Glutamatergic neuron (in vitro differentiated cells): ENCODE measurements at regions not wholly inside any gene's neighbourhood (a gene's known extent, or its start where the extent isn't known, plus 50 kb on each side); places are given as distances from the start of the nearest gene placed in this dataset.

Experiments used
- DNase-seq: peaks from one replicate; pipeline ENCODE4 v3.0.0; 2022
- H3K27ac Mint-ChIP-seq: one replicate; pipeline ENCODE4 v1.8.0; 2020; ENCODE audit warnings: mild to moderate bottlenecking, mixed read lengths, inconsistent platforms; ENCODE audit not compliant: unreplicated experiment
- H3K27me3 Mint-ChIP-seq: one replicate; pipeline ENCODE4 v1.8.0; 2020; ENCODE audit warnings: mild to moderate bottlenecking, moderate library complexity, mixed read lengths, inconsistent platforms; ENCODE audit not compliant: unreplicated experiment
- H3K36me3 Mint-ChIP-seq: one replicate; pipeline ENCODE4 v1.8.0; 2020; ENCODE audit warnings: mild to moderate bottlenecking, mixed read lengths, inconsistent platforms; ENCODE audit not compliant: unreplicated experiment
- H3K4me1 Mint-ChIP-seq: one replicate; pipeline ENCODE4 v1.8.0; 2020; ENCODE audit warnings: mild to moderate bottlenecking, low read depth, mixed read lengths, inconsistent platforms; ENCODE audit not compliant: unreplicated experiment
- H3K4me3 Mint-ChIP-seq: one replicate; pipeline ENCODE4 v1.8.0; 2020; ENCODE audit warnings: mild to moderate bottlenecking, mixed read lengths, inconsistent platforms; ENCODE audit not compliant: unreplicated experiment
- H3K9me3 Mint-ChIP-seq: one replicate; pipeline ENCODE4 v1.8.0; 2020; ENCODE audit warnings: mild to moderate bottlenecking, moderate library complexity, mixed read lengths, inconsistent platforms; ENCODE audit not compliant: unreplicated experiment
- TF ChIP-seq, protein P1 (sequence below): fragments of 200-600 bp; sonication (generic); IDR thresholded peaks from one replicate; pipeline ENCODE4 v1.5.0; 2021; ENCODE audit not compliant: partially characterized antibody, unreplicated experiment

DNA sequence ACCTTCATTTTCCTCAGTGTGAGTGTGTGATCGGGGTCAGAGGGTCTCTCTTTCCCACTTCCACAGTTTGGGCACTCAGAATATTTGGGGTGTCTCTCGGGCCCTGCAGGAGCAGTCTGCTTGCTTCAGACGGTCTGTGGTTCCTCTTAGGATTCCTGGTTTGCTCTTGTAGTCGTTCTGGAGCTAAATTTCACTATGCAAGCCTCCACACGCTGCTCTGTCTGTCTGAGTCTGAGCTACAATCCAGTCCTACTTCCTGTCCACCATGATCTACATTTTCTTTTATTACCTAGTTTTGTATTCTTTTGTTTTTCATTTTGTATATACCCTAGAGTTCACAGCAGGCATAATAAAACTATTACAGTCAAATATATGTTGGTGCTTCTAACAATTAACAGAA lies 1967.3 kb upstream of the NUDT12 start:
- no peaks in the 10 kb centered on the region for H3K27me3 Mint-ChIP-seq
- TF ChIP-seq, protein P1, sequence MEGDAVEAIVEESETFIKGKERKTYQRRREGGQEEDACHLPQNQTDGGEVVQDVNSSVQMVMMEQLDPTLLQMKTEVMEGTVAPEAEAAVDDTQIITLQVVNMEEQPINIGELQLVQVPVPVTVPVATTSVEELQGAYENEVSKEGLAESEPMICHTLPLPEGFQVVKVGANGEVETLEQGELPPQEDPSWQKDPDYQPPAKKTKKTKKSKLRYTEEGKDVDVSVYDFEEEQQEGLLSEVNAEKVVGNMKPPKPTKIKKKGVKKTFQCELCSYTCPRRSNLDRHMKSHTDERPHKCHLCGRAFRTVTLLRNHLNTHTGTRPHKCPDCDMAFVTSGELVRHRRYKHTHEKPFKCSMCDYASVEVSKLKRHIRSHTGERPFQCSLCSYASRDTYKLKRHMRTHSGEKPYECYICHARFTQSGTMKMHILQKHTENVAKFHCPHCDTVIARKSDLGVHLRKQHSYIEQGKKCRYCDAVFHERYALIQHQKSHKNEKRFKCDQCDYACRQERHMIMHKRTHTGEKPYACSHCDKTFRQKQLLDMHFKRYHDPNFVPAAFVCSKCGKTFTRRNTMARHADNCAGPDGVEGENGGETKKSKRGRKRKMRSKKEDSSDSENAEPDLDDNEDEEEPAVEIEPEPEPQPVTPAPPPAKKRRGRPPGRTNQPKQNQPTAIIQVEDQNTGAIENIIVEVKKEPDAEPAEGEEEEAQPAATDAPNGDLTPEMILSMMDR: no peak
- peaks cover 2% of the 10 kb centered on the region for H3K9me3 Mint-ChIP-seq
- no peak for DNase-seq
- peaks cover 4% of the 10 kb centered on the region for H3K4me1 Mint-ChIP-seq
- H3K4me3 Mint-ChIP-seq: no peak overlapping the region
- H3K36me3 Mint-ChIP-seq: peaks cover 11% of the 10 kb centered on the region
- H3K27ac Mint-ChIP-seq: no peak overlapping the region

- no peak overlapping the region for H3K4me3 Mint-ChIP-seq
- no peak overlapping the region for H3K27ac Mint-ChIP-seq
- no peak for DNase-seq
- H3K36me3 Mint-ChIP-seq: no peaks in the 10 kb centered on the region
- peaks cover 2% of the 10 kb centered on the region for H3K4me1 Mint-ChIP-seq
- H3K27me3 Mint-ChIP-seq: no peaks in the 10 kb centered on the region
- H3K9me3 Mint-ChIP-seq: peaks cover 2% of the 10 kb centered on the region
- TF ChIP-seq, protein P1: no peak
Measured at GRCh38 chr5:105508519-105508918, 1945.9 kb upstream of the NUDT12 start.

DNA sequence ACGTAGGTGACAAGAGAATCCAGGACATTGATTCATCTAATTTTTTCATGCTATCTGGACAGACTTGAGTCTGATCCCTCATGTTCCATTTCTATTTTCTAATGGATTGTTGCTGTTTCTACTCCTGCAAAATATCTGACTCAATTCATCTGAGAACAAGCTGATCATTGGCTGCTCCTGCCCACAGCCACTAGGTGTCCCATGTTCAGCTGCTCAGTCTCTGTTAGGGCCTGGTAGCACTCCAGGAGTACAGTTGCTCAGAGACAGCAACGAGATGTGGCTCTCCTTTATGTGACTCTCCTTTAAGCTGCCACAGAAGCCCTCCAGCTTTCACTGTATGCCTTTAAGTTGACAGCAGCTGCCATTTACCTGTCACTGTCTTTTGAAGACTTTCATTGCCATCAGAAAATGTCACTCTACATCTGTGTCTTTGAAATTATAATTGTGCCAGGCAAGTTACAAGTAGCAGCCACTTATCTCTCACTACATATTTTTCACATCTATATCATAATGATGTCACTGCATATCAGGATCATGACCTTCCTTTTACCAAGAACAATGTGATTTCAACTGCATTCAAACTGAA lies 1944.2 kb upstream of the NUDT12 start:
- peak; percentile 27 for DNase-seq
- no peak overlapping the region for H3K27ac Mint-ChIP-seq
- no peak overlapping the region for H3K4me3 Mint-ChIP-seq
- TF ChIP-seq, protein P1: peak; percentile 45
- H3K27me3 Mint-ChIP-seq: no peaks in the 10 kb centered on the region
- peaks cover 2% of the 10 kb centered on the region for H3K4me1 Mint-ChIP-seq
- no peaks in the 10 kb centered on the region for H3K36me3 Mint-ChIP-seq
- H3K9me3 Mint-ChIP-seq: peaks cover 2% of the 10 kb centered on the region

DNA sequence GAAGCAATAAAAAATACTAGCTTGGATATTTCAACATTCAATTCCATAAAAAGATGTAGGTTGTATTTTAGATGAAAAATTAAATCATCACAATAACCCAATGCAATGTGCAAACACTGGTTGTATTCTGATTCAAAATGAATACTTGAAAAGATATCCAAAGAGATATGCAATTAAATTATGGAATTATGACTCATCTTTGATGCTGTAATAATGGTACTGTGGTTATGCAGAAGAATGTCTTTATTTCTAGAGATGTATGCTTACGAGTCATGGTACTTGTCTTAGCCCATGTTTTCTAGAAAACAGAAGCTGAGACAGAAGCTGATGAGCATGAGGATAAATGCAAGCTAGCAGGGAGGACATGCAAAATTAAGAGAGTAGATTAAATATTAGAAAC lies 1941.4 kb upstream of the NUDT12 start:
- TF ChIP-seq, protein P1: no peak
- H3K4me3 Mint-ChIP-seq: no peak overlapping the region
- DNase-seq: no peak
- no peaks in the 10 kb centered on the region for H3K27me3 Mint-ChIP-seq
- no peaks in the 10 kb centered on the region for H3K36me3 Mint-ChIP-seq
- H3K4me1 Mint-ChIP-seq: peaks cover 2% of the 10 kb centered on the region
- H3K27ac Mint-ChIP-seq: no peak overlapping the region
- peaks cover 2% of the 10 kb centered on the region for H3K9me3 Mint-ChIP-seq

GRCh38 chr5:105501315-105501714 lies 1938.7 kb upstream of the NUDT12 start:
- Mint-ChIP-seq H3K27me3 (no peaks in the 10 kb centered on the region), H3K4me1 (peaks cover 7% of the 10 kb centered on the region), H3K4me3 (no peak overlapping the region), H3K27ac (peak overlapping the region; percentile 24), H3K9me3 (no peaks in the 10 kb centered on the region), H3K36me3 (no peaks in the 10 kb centered on the region)
- TF ChIP-seq, protein P1: no peak
- DNase-seq: no peak
